ENCODE measurements at regions not wholly inside any gene's neighbourhood (a gene's known extent, or its start where the extent isn't known, plus 50 kb on each side); places are given as distances from the start of the nearest gene placed in this dataset.

- no peaks in the 10 kb centered on the region for H3K79me2 ChIP-seq (ENCODE audit: control insufficient read depth, insufficient read depth, low read length)
- H3K9ac ChIP-seq (replicated peaks; ENCODE audit: extremely low read depth, insufficient read depth, low read length): no peak overlapping the region
- DNase-seq (ENCODE audit: low read depth, low spot score) (no peak), FAIRE-seq (no peak)
- CTCF ChIA-PET: no interaction called here
- no peak overlapping the region for H3K27ac ChIP-seq (ENCODE audit: insufficient read depth, low read depth, low read length)
- no peak overlapping the region for H3K4me3 ChIP-seq (replicated peaks in 1 of 3; ENCODE audit: insufficient read depth in 1 of 3, low read depth in 1 of 3, low read length in 3 of 3)
- H2AFZ ChIP-seq (ENCODE audit: low read depth, low read length): no peak overlapping the region
- POLR2A ChIA-PET: no interaction called here
- intact Hi-C loops (cut with micrococcal nuclease): no loop called here
- no peaks in the 10 kb centered on the region for H3K9me1 ChIP-seq (replicated peaks; ENCODE audit: control insufficient read depth, extremely low read depth, insufficient read depth, low read length)
- dilution Hi-C loops (cut with MboI; ENCODE audit: extremely low pct_ligation_motif_present, low sequenced_read_pairs): no loop called here
- no peaks in the 10 kb centered on the region for H3K4me1 ChIP-seq (ENCODE audit: control insufficient read depth, extremely low read depth, insufficient read depth, low read length)
- H3K27me3 ChIP-seq (ENCODE audit: control insufficient read depth in 2 of 2, insufficient read depth in 2 of 2, low read length in 2 of 2): no peaks in the 10 kb centered on the region
- no peak for TF ChIP-seq POLR2AphosphoS5 (IDR thresholded peaks at IDR 0.05; ENCODE audit: insufficient read depth, low read depth, low read length)
- TF ChIP-seq CTCF (IDR thresholded peaks at IDR 0.05; ENCODE audit: extremely low read depth in 1 of 2, insufficient read depth in 1 of 2, low read depth in 1 of 2, low read length in 2 of 2): no peak
- TF ChIP-seq EZH2 (IDR thresholded peaks at IDR 0.05; ENCODE audit: borderline replicate concordance, low read depth, low read length, severe bottlenecking): no peak
- TF ChIP-seq POLR2A (IDR thresholded peaks at IDR 0.05; ENCODE audit: low read depth, low read length): no peak
- TF ChIP-seq MYC (IDR thresholded peaks at IDR 0.05; ENCODE audit: low read depth, low read length): no peak
- no peak for TF ChIP-seq GATA2 (IDR thresholded peaks at IDR 0.05; ENCODE audit: insufficient read depth, insufficient read length, low read depth, low read length)
- TF ChIP-seq FOS (IDR thresholded peaks at IDR 0.05; ENCODE audit: borderline replicate concordance, insufficient read depth, low read length): no peak
- no peak for TF ChIP-seq JUN (IDR thresholded peaks at IDR 0.05; ENCODE audit: borderline replicate concordance, insufficient read depth, insufficient read length, low read depth)
- TF ChIP-seq, protein P1, sequence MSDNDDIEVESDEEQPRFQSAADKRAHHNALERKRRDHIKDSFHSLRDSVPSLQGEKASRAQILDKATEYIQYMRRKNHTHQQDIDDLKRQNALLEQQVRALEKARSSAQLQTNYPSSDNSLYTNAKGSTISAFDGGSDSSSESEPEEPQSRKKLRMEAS (IDR thresholded peaks at IDR 0.05; ENCODE audit: insufficient read depth, insufficient read length): no peak
- H3K36me3 ChIP-seq (ENCODE audit: control insufficient read depth in 2 of 2, extremely low read depth in 1 of 2, insufficient read depth in 2 of 2, low read length in 2 of 2): no peaks in the 10 kb centered on the region
- no peak overlapping the region for H3K4me2 ChIP-seq (ENCODE audit: insufficient read depth, low read length)
- BruUV-seq (replicated peaks): no TSS peak
- no peaks in the 10 kb centered on the region for H3K9me3 ChIP-seq (replicated peaks; ENCODE audit: control insufficient read depth, insufficient read depth, low read length)
- H4K20me1 ChIP-seq (replicated peaks; ENCODE audit: control insufficient read depth, extremely low read depth, insufficient read depth, low read length): no peaks in the 10 kb centered on the region
These were observed 391.0 kb downstream of the LMO7 start for GRCh38 chr13:76027131-76027530.

Data from endothelial cell of umbilical vein (primary cell).